Stimulated activated CD8-positive, alpha-beta memory T cell treated with anti-CD3 and anti-CD28 coated beads, Interleukin-4, amount 100 ng/mL, for 24 hours (primary cell): ENCODE measurements at regions not wholly inside any gene's neighbourhood (a gene's known extent, or its start where the extent isn't known, plus 50 kb on each side); places are given as distances from the start of the nearest gene placed in this dataset.
"Not testable (repeated sequence)": the region's sequence is repeated elsewhere in the genome, so short reads cannot be mapped to it uniquely, and the experiment has no call there.

Source experiments
- DNase-seq: peaks from one replicate; pipeline ENCODE4 v3.0.0-alpha.2; 2020; ENCODE audit warnings: low read depth

GRCh38 chr21:35982717-35983116 lies 77.6 kb downstream of the SETD4 start:
- no peak for DNase-seq

GRCh38 chr21:35981514-35982070 lies 78.7 kb downstream of the SETD4 start:
- DNase-seq = no peak

DNA sequence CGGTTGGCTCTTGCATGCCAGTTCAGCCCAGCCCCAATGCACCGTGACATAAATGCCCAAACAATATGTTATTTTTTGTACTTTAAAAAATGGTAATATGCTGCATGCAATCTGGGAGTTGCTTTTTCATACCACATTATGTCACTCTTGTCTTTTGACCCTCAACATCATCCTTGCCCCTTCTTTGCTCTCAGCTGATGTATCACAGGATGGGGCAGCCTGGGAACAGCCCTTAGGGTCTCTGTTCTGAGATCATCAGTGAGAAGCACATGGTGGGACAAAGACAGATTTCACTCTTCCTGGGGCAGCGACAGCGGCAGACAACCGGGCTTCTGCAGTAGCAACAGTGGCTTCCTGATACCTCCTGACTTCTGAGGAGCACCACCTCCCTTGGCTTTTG lies 79.5 kb downstream of the SETD4 start:
- DNase-seq = no peak

DNA sequence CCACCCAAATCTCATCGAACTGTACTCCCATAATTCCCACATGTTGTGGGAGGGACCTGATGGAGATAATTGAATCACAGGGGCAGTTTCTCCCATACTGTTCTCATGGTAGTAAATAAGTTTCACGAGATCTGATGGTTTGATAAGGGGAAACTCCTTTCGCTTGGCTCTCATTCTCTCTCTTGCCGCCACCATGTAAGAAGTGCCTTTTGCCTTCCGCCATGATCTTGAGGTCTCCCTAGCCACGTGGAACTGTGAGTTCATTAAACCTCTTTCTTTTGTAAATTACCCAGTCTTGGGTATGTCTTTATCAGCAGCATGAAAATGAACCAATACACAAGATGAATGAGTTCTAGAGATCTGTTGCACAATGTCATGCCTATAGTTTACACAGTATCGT lies 82.5 kb downstream of the SETD4 start:
- DNase-seq = not testable (repeated sequence)

GRCh38 chr21:35976929-35977328 lies 83.4 kb downstream of the SETD4 start:
- no peak for DNase-seq

DNA sequence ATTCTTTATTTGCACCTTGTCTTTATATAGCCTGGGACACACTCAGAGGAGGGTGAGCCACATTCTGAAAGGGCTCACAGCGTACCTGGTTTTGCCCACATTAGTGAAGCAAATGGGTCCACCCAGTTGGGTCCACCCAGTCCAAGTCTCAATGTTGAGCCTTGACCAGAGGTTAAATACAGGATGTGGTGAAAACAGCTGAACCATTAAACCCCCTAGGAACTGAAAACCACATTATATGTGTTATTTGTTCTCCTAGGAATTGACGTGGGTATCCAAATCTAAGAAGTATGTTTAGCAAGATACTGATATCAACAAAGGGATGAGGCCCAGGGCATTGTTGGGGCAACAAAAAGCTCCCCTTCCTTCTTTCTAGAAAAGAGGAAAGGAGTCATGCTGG lies 83.8 kb downstream of the SETD4 start:
- no peak for DNase-seq

GRCh38 chr21:35974775-35975174 lies 85.6 kb downstream of the SETD4 start:
- DNase-seq = no peak

DNA sequence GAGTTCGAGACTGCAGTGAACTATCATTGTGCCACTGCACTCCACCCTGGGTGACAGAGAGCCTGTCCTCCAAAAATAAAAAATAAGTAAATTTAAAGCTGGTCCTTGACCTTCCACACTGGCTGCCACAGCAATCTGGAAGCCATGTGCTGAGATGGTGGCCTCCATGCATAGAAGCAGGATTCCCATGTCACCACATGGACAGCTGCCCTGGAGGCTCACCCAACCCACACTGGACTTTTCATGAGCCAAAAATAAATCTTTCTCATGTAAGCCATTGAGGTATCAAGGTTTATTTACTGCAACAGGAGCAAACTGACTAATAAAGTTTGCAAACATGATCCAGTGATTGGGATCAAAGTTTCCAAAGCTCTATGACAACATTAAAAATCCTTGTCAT lies 88.5 kb downstream of the SETD4 start:
- no peak for DNase-seq

DNA sequence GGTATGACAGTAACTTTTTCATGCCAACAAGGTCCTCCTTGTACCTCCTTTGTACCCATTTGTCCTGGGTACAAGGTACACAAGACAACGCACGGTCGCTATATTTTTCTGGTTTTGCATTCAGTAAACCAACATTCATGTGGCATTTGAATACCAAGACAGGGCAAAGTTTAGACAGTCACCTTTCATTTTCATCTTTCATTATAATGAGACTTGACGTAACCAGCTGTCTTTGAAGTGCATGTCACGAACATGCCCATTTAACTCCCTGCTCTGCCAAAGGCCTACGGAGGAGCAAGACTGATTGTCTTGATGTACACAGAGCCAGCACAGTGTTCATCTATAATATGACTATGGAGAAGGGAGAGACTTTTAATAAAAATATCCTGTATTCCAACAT lies 91.0 kb downstream of the SETD4 start:
- DNase-seq = no peak

GRCh38 chr21:35968564-35968963 lies 91.8 kb downstream of the SETD4 start:
- DNase-seq = no peak

GRCh38 chr21:35965699-35966098 lies 94.6 kb downstream of the SETD4 start:
- no peak for DNase-seq

DNA sequence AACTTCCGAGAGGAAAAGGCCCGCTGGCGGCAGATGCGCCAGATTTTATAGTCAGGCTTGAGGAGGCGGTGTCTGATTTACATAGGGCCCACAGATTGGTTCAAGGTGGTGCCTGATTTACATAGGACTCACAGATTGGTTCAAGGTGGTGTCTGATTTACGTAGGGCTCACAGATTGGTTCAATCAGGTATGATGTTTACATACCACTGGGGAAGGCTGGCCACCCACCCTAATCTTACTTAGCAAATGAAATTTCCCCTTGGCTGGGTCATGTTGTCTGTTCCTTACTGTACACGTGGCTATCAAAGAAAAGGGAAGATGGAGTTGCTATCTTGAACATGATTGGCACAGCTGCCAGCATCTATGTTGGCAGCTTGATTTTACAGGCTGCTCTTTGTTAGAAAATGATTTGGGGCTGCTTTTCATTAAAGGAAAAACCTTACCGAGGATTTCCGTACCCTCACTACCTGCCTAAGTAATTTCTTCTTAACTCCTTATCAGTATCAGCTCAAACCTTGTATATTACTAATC lies 96.3 kb downstream of the SETD4 start:
- DNase-seq = no peak

GRCh38 chr21:35962917-35963316 lies 97.4 kb downstream of the SETD4 start:
- no peak for DNase-seq

DNA sequence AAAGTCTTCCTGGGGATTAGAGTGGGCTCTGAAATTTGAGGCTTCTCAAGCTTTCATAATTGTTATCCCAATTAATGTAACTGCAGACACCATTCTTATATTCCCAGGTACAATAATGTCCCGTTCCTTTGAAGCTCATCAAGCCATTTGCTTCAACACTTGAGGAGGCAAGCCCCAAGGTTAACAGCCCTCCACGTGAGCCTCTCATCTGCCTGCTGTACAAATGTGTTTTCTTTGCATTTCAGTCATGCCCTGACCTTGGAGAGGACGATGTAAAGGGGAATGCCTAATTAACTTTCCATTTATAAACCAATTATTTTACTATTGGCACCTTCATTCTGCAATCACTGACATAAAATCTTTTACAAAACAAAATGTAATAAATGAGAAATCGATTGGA lies 106.3 kb downstream of the SETD4 start:
- DNase-seq = no peak

- DNase-seq = no peak
Measured at GRCh38 chr21:35953597-35953996, 106.7 kb downstream of the SETD4 start.

GRCh38 chr21:35952651-35953340 lies 107.5 kb downstream of the SETD4 start:
- no peak for DNase-seq

DNA sequence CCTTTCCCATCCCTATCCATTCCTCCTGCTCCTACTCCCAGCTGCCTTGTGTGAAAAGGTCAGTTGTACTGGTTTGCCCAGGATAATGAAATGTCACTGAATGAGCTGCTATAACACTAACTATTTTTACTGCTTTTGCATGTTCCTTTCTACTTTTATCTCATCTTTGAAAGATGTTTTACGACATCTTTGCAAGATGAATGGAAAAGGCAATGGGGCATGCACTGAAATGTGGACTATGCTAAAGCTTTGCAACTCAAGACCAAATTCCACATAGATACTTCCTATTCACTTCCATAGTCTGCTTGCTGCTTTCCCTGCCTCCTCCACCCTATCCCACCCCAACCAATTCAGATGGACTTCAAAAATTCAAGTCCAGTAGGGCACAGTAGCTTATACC lies 111.3 kb downstream of the SETD4 start:
- DNase-seq = no peak

- no peak for DNase-seq
Measured at GRCh38 chr21:35945089-35945671, 115.1 kb downstream of the SETD4 start.

- no peak for DNase-seq
Measured at GRCh38 chr21:35943752-35944151, 116.6 kb downstream of the SETD4 start.

GRCh38 chr21:35942211-35943144 lies 117.8 kb downstream of the SETD4 start:
- DNase-seq = no peak

DNA sequence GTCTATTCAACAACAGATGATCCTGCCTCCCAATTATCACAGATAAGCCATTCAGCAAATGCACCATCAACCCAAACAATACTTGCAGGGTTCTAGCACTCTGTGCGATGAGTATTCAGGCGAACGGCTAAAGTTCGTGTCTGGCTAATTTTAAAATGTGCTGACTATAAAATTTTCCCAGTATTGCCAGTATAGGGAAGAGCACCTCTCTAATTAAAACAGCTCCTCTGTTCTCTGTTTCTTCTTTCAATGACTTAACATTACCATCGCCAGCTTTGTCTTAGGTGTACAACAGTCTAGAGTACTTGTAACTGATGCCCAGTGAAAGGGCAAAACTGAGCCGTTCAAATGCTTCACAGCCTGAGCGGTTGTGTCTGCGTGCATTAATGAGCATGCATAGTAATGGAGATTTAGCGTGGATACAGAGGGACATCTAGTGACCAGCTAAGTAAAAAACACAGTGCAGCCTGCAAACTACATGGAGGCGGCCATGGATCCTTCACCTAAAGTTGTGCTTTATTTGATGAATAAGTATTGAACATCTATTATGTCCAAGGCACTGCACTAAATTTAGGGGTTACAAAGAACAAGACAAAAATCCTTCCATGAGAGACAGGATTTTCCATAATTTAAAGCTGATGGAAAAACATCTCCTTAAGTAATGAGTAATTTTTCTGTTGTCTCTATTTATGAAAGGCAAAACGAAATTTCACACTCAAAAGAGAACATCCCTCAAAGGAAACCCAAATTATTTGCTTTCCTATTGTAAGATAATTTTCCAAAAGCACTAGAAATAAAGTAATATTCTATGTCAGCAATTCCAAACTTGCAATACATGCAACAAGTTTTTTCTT lies 120.0 kb downstream of the SETD4 start:
- no peak for DNase-seq

DNA sequence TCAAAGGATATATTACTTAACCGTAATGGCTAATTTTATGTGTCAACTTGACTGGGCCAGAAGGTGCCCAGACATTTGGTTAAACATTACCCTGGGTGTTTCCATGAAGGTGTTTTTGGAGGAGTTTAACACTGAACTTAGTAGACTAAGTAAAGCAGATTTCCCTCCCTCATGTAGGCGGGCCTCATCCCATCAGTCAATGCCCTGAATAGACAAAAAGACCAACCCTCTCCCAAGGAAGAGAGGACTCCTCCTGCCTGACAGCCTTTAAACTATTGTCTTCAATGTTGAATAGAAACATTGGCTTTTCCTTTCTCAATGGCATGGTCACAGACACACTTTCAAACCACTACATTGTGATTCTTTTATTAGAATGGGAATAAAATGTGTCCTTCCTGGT lies 121.9 kb downstream of the SETD4 start:
- no peak for DNase-seq
